H1 (cell line): ENCODE measurements at regions not wholly inside any gene's neighbourhood (a gene's known extent, or its start where the extent isn't known, plus 50 kb on each side); places are given as distances from the start of the nearest gene placed in this dataset.

Experiments used
- BCL11A ChIP-seq, 2 experiments: IDR thresholded peaks; one replicate each; pipeline ENCODE4 v1.6.1; 2011; ENCODE audit warnings: low read depth in 2 of 2, low read length in 2 of 2, mild to moderate bottlenecking in 2 of 2
- CEBPB ChIP-seq: IDR thresholded peaks from 2 replicates; pipeline ENCODE4 v1.6.1; 2012; ENCODE audit warnings: low read depth, low read length
- CTBP2 ChIP-seq: IDR thresholded peaks from 2 replicates; pipeline ENCODE4 v1.7.0; 2011; ENCODE audit warnings: borderline replicate concordance, mild to moderate bottlenecking, moderate library complexity, mixed read lengths, low read length; ENCODE audit not compliant: insufficient read depth, insufficient read length
- EZH2 ChIP-seq: fragments of 200-600 bp; sonication (generic); IDR thresholded peaks from 2 replicates; pipeline ENCODE4 v1.7.1; 2012; ENCODE audit warnings: low read depth, mild to moderate bottlenecking, moderate library complexity, low read length, inconsistent platforms; ENCODE audit not compliant: severe bottlenecking
- POLR2A ChIP-seq, 2 experiments: IDR thresholded peaks; 1 replicate in 1 of 2; 2 replicates in 1 of 2; pipeline ENCODE4 v1.6.1; 2011; ENCODE audit warnings: low read depth in 2 of 2, low read length in 2 of 2, mild to moderate bottlenecking in 2 of 2; ENCODE audit errors: control extremely low read depth in 1 of 2
- SP4 ChIP-seq: IDR thresholded peaks from 2 replicates; pipeline ENCODE4 v1.6.1; 2012; ENCODE audit warnings: low read length, inconsistent platforms
- TAF1 ChIP-seq: IDR thresholded peaks from 2 replicates; pipeline ENCODE4 v1.6.1; 2011; ENCODE audit warnings: mild to moderate bottlenecking, low read depth, low read length

DNA sequence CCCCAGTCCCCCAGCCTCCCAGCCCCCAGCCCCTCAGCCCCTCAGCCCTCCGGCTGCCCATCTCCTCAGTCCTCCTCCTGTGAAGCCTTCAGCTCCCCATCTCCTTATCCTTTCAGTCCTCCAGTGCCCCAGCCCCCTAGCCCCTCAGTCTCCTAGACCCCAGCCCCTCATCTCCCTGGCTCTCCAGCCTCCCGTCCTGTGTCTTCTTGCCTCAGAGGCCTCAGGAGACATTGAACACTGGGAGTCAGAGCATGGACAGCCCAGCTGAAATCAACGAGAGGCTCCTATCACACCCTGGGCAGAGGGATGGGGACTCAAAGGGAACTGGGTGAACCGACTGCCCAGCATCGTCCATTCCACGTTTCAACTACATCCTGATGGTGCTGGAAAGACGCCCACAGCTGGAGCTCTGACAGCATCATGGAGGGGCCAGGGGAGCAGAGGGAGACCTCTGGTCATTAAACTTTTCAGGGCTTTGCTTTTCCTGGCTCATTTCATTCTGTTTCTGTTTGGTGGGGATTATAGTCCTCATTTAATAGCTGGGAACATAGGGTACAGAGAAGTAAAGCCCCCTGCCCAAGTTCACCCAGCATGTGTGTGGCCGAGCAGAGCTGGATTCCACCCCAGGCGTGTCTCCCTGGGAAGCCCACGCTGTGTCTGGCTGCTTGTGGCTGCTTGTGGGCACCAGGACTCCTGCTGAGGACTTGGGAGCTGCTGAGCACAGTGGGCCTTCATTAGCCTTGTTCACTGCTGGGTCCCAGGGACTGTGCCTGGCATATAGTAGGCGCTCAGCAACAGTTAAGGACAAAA, 396.7 kb downstream of the PTPRU start (continued):
- TF ChIP-seq CTBP2 (no peak), BCL11A (IDR thresholded peaks at IDR 0.05; ENCODE audit: low read depth in 2 of 2, low read length in 2 of 2) (no peak), POLR2A (IDR thresholded peaks at IDR 0.05; ENCODE audit: control extremely low read depth in 1 of 2, low read depth in 2 of 2, low read length in 2 of 2) (no peak), EZH2 (no peak), TAF1 (no peak), CEBPB (no peak), SP4 (no peak)
